GM12891 (cell line): ENCODE measurements at regions not wholly inside any gene's neighbourhood (a gene's known extent, or its start where the extent isn't known, plus 50 kb on each side); places are given as distances from the start of the nearest gene placed in this dataset.
A peak's percentile ranks its signal among the peaks of the same experiment; 100 is the strongest.

Experiments
- DNase-seq: peaks from one replicate; pipeline ENCODE4 v3.0.0; 2011; ENCODE audit warnings: low spot score; ENCODE audit not compliant: insufficient read length
- FAIRE-seq: peaks from 2 replicates; lab custom pipeline; 2011; peaks lifted over from hg19 to GRCh38; lab: Jason Lieb, UNC
- PAX5 ChIP-seq: IDR thresholded peaks from 2 replicates; pipeline ENCODE4 v1.6.1; 2011; ENCODE audit warnings: low read length, moderate library complexity, mild to moderate bottlenecking; ENCODE audit not compliant: insufficient read depth, severe bottlenecking
- POLR2A ChIP-seq: IDR thresholded peaks from 2 replicates; pipeline ENCODE4 v1.6.1; 2011; ENCODE audit warnings: low read depth, low read length, control low read depth
- POLR2AphosphoS5 ChIP-seq: IDR thresholded peaks from 2 replicates; pipeline ENCODE4 v1.6.1; 2011; ENCODE audit warnings: low read depth, low read length, control low read depth
- POU2F2 ChIP-seq: IDR thresholded peaks from 2 replicates; pipeline ENCODE4 v1.6.1; 2011; ENCODE audit warnings: low read depth, mild to moderate bottlenecking, control low read depth, low read length, moderate library complexity
- SPI1 ChIP-seq: IDR thresholded peaks from 2 replicates; pipeline ENCODE4 v1.6.1; 2011; ENCODE audit warnings: low read depth, low read length, control low read depth
- TAF1 ChIP-seq: IDR thresholded peaks from 2 replicates; pipeline ENCODE4 v1.6.1; 2011; ENCODE audit warnings: low read depth, low read length, control low read depth

GRCh38 chr13:95470574-95471366 is 81.8 kb upstream of the CLDN10 start:
- FAIRE-seq = no peak
- TF ChIP-seq POLR2AphosphoS5 (no peak), PAX5 (no peak), SPI1 (no peak), TAF1 (no peak), POU2F2 (no peak), POLR2A (no peak)
- no peak for DNase-seq

GRCh38 chr13:95471960-95472359 is 80.6 kb upstream of the CLDN10 start:
- DNase-seq = peak; percentile 21
- peak; percentile 84 for FAIRE-seq
- TF ChIP-seq POU2F2 (no peak), SPI1 (0 out of 2 replicates have a peak, but pooled peaks have one; percentile 0)

GRCh38 chr13:95474992-95475391 is 77.5 kb upstream of the CLDN10 start:
- FAIRE-seq = no peak
- no peak for DNase-seq
- TF ChIP-seq POU2F2 (no peak), POLR2A (no peak), SPI1 (no peak), PAX5 (no peak), TAF1 (no peak), POLR2AphosphoS5 (no peak)

GRCh38 chr13:95477187-95477586 is 75.3 kb upstream of the CLDN10 start:
- no peak for DNase-seq
- no peak for FAIRE-seq
- no peak for TF ChIP-seq POU2F2
- TF ChIP-seq SPI1 = no peak
- no peak for TF ChIP-seq POLR2A
- TF ChIP-seq PAX5 = no peak
- TF ChIP-seq TAF1 = no peak
- TF ChIP-seq POLR2AphosphoS5 = no peak

GRCh38 chr13:95479731-95480130 is 72.8 kb upstream of the CLDN10 start:
- FAIRE-seq (no peak), DNase-seq (no peak)
- no peak for TF ChIP-seq POU2F2
- peak; percentile 14; the same call in 1 of the 2 replicates for TF ChIP-seq SPI1

- peak; percentile 91 for FAIRE-seq
These were observed 72.4 kb upstream of the CLDN10 start for GRCh38 chr13:95480131-95480545.

GRCh38 chr13:95480791-95481780 is 71.4 kb upstream of the CLDN10 start:
- FAIRE-seq (no peak), DNase-seq (no peak)
- TF ChIP-seq SPI1 (no peak), PAX5 (no peak), POU2F2 (no peak), POLR2A (no peak), POLR2AphosphoS5 (no peak), TAF1 (no peak)

More at GRCh38 chr13:95480131-95480545, 72.4 kb upstream of the CLDN10 start:
- peak; percentile 34 for DNase-seq
- no peak for TF ChIP-seq POLR2AphosphoS5
- TF ChIP-seq SPI1 = 0 out of 2 replicates have a peak, but pooled peaks have one; percentile 15
- TF ChIP-seq PAX5 = no peak

GRCh38 chr13:95484052-95484451 is 68.5 kb upstream of the CLDN10 start:
- FAIRE-seq = no peak
- no peak for DNase-seq
- TF ChIP-seq PAX5 (no peak), POLR2A (no peak), TAF1 (no peak), POU2F2 (no peak), POLR2AphosphoS5 (no peak), SPI1 (no peak)

GRCh38 chr13:95485045-95485517 is 67.4 kb upstream of the CLDN10 start:
- no peak for DNase-seq
- TF ChIP-seq POLR2A (no peak), TAF1 (no peak), POLR2AphosphoS5 (no peak), POU2F2 (no peak), PAX5 (no peak), SPI1 (no peak)
- FAIRE-seq = no peak
